Muscle layer of colon (tissue), 2 donors: ENCODE measurements at regions not wholly inside any gene's neighbourhood (a gene's known extent, or its start where the extent isn't known, plus 50 kb on each side); places are given as distances from the start of the nearest gene placed in this dataset.

Experiments used
- H3K27ac ChIP-seq: one replicate; pipeline ENCODE4 v1.7.0; 2013; ENCODE audit warnings: low read depth, mild to moderate bottlenecking, low read length, moderate library complexity
- H3K27me3 ChIP-seq, 2 donors: one replicate each; pipeline ENCODE4 v1.7.0; 2013; ENCODE audit warnings: low read length in 2 of 2, mild to moderate bottlenecking in 2 of 2; ENCODE audit not compliant: insufficient read depth in 2 of 2, control insufficient read depth in 1 of 2
- H3K36me3 ChIP-seq: one replicate; pipeline ENCODE4 v1.7.0; 2013; ENCODE audit warnings: mild to moderate bottlenecking, low read length; ENCODE audit not compliant: insufficient read depth
- H3K4me1 ChIP-seq: one replicate; pipeline ENCODE4 v1.7.0; 2013; ENCODE audit warnings: mild to moderate bottlenecking, low read length; ENCODE audit not compliant: insufficient read depth
- H3K4me3 ChIP-seq, 2 donors: one replicate each; pipeline ENCODE4 v1.7.0; 2013; ENCODE audit warnings: low read length in 2 of 2, low read depth in 1 of 2, mild to moderate bottlenecking in 1 of 2, moderate library complexity in 1 of 2
- H3K9ac ChIP-seq: one replicate; pipeline ENCODE4 v1.7.0; 2013; ENCODE audit warnings: low read length
- H3K9me3 ChIP-seq: one replicate; pipeline ENCODE4 v1.7.0; 2013; ENCODE audit warnings: mild to moderate bottlenecking, low read length
- donor health status: abdominal sarcoma.
- donor health status: Adenocarcinoma of cecum.

- Histone ChIP-seq H3K27ac (no peak overlapping the region), H3K9ac (no peak overlapping the region), H3K4me1 (no peaks in the 10 kb centered on the region), H3K4me3 (no peak overlapping the region), H3K36me3 (no peaks in the 10 kb centered on the region), H3K9me3 (no peaks in the 10 kb centered on the region), H3K27me3 (no peaks in the 10 kb centered on the region)
These were observed 91.5 kb upstream of the PRDM11 start for GRCh38 chr11:45054956-45055355.

DNA sequence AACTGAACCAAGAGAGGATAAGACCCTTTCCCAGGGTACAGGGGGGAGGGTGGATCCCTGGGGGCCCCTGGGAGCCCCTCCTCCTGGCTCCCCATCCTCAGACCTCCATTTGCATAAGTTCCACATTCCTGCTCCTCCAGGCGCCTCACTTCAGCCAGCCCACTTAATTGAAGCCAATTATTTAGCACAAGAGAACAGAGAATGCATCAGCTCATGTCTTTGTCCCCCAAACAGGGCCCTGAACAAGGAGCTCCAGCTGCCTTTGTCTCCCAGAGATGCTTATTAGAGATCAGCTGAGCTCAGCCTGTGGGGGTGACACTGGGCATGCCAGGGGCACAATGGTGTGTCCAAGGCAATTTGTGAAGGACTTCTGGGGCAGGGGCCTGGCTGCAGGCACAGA is 89.9 kb upstream of the PRDM11 start:
- Histone ChIP-seq H3K4me3 (no peak overlapping the region), H3K9me3 (no peaks in the 10 kb centered on the region), H3K27me3 (no peaks in the 10 kb centered on the region), H3K36me3 (no peaks in the 10 kb centered on the region), H3K4me1 (no peaks in the 10 kb centered on the region), H3K27ac (no peak overlapping the region), H3K9ac (no peak overlapping the region)

GRCh38 chr11:45057938-45058646 is 88.3 kb upstream of the PRDM11 start:
- Histone ChIP-seq H3K27ac (no peak overlapping the region), H3K4me3 (no peak overlapping the region), H3K9ac (no peak overlapping the region), H3K36me3 (no peaks in the 10 kb centered on the region), H3K9me3 (no peaks in the 10 kb centered on the region), H3K4me1 (no peaks in the 10 kb centered on the region), H3K27me3 (no peaks in the 10 kb centered on the region)

DNA sequence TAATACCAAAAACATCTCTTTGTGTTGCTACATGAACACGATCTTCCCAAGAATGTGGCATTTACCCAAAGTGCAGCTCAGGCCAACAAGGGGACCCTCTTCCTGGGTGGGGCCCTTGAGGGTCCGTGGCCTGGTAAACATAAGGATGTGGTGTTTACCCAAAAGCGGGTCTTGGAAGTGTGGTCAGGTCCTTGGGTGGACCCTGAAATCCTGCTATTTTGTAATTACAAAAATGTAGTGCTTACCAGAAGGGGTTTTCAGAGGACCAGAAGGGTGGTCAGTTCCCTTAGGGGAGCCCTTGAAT is 87.8 kb upstream of the PRDM11 start:
- Histone ChIP-seq H3K9me3 (no peaks in the 10 kb centered on the region), H3K4me1 (no peaks in the 10 kb centered on the region), H3K27ac (no peak overlapping the region), H3K36me3 (no peaks in the 10 kb centered on the region), H3K9ac (no peak overlapping the region), H3K27me3 (no peaks in the 10 kb centered on the region), H3K4me3 (no peak overlapping the region)

GRCh38 chr11:45060707-45061106 is 85.7 kb upstream of the PRDM11 start:
- H3K36me3 ChIP-seq = no peaks in the 10 kb centered on the region

GRCh38 chr11:45061641-45062040 is 84.8 kb upstream of the PRDM11 start:
- Histone ChIP-seq H3K9ac (no peak overlapping the region), H3K36me3 (no peaks in the 10 kb centered on the region), H3K27me3 (no peaks in the 10 kb centered on the region), H3K27ac (no peak overlapping the region), H3K9me3 (peaks cover 4% of the 10 kb centered on the region), H3K4me3 (no peak overlapping the region), H3K4me1 (no peaks in the 10 kb centered on the region)

More at GRCh38 chr11:45060707-45061106, 85.7 kb upstream of the PRDM11 start:
- Histone ChIP-seq H3K27me3 (no peaks in the 10 kb centered on the region), H3K27ac (no peak overlapping the region), H3K4me3 (no peak overlapping the region), H3K9ac (no peak overlapping the region), H3K9me3 (peaks cover 4% of the 10 kb centered on the region), H3K4me1 (no peaks in the 10 kb centered on the region)

GRCh38 chr11:45062115-45062514 is 84.3 kb upstream of the PRDM11 start:
- Histone ChIP-seq H3K9ac (no peak overlapping the region), H3K27ac (no peak overlapping the region), H3K4me1 (no peaks in the 10 kb centered on the region), H3K4me3 (no peak overlapping the region), H3K9me3 (peaks cover 4% of the 10 kb centered on the region), H3K27me3 (no peaks in the 10 kb centered on the region), H3K36me3 (no peaks in the 10 kb centered on the region)

DNA sequence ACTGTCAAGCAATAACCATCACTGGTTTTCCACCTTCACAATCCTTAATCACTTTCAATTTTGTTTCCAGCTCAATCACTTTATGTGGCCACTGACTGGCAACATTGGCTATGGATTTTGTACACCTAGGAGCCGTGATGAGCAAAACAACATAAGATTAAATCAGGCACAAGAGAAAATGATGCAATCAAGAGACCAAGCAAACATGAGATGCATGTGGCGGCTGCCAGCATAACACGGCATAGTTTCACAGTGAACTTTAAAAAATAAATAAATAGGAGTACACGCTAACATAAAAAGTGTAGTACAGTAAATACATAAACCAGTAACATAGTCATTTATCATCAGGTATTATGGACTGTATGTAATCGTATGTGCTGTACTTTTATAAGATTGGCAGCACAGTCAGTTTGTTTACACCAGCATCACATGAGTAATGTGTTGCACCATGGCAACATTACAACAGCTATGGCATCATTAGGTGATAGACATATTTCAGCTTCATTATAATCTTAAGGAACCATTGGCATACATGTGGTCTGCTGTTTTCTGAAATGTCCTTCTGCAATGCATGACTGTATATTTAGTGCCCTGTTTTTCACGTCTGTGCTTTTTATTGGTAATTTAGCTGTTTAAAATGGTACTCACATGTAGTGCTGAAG is 83.3 kb upstream of the PRDM11 start:
- Histone ChIP-seq H3K27ac (no peak overlapping the region), H3K27me3 (no peaks in the 10 kb centered on the region)

GRCh38 chr11:45063669-45064068 is 82.8 kb upstream of the PRDM11 start:
- no peak overlapping the region for H3K4me3 ChIP-seq
- H3K4me1 ChIP-seq = no peaks in the 10 kb centered on the region
- H3K27ac ChIP-seq = no peak overlapping the region
- H3K36me3 ChIP-seq = no peaks in the 10 kb centered on the region
- no peaks in the 10 kb centered on the region for H3K27me3 ChIP-seq
- no peak overlapping the region for H3K9ac ChIP-seq
- H3K9me3 ChIP-seq = peaks cover 4% of the 10 kb centered on the region

More for the DNA sequence above, 83.3 kb upstream of the PRDM11 start:
- no peak overlapping the region for H3K9ac ChIP-seq
- H3K36me3 ChIP-seq = no peaks in the 10 kb centered on the region
- peaks cover 4% of the 10 kb centered on the region for H3K9me3 ChIP-seq
- no peaks in the 10 kb centered on the region for H3K4me1 ChIP-seq
- H3K4me3 ChIP-seq = no peak overlapping the region

GRCh38 chr11:45067966-45068365 is 78.5 kb upstream of the PRDM11 start:
- H3K4me3 ChIP-seq = no peak overlapping the region
- no peak overlapping the region for H3K9ac ChIP-seq
- H3K9me3 ChIP-seq = peaks cover 4% of the 10 kb centered on the region
- no peaks in the 10 kb centered on the region for H3K36me3 ChIP-seq
- H3K4me1 ChIP-seq = no peaks in the 10 kb centered on the region
- H3K27ac ChIP-seq = no peak overlapping the region
- no peaks in the 10 kb centered on the region for H3K27me3 ChIP-seq

DNA sequence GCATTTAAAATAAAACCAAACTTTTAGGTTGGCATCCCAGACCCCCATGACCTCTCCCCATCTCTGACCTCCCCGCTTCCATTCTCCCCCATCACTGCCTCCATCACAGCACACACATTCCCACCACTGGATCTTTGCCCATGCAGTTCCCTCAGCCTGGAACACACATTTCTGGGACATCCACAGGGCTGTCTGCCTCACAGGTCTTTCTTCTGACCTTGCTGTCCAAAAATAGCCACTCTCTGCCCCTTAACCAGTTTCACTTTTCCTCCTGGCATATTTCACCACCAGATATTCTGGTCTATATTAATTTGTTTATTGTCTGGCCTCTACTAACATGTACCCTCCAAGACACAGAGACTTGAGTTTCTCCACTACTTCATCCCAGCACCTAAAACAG is 75.2 kb upstream of the PRDM11 start:
- no peak overlapping the region for H3K4me3 ChIP-seq
- H3K4me1 ChIP-seq = no peaks in the 10 kb centered on the region
- H3K9me3 ChIP-seq = no peaks in the 10 kb centered on the region
- H3K9ac ChIP-seq = no peak overlapping the region
- no peaks in the 10 kb centered on the region for H3K36me3 ChIP-seq
- no peaks in the 10 kb centered on the region for H3K27me3 ChIP-seq
- H3K27ac ChIP-seq = no peak overlapping the region

DNA sequence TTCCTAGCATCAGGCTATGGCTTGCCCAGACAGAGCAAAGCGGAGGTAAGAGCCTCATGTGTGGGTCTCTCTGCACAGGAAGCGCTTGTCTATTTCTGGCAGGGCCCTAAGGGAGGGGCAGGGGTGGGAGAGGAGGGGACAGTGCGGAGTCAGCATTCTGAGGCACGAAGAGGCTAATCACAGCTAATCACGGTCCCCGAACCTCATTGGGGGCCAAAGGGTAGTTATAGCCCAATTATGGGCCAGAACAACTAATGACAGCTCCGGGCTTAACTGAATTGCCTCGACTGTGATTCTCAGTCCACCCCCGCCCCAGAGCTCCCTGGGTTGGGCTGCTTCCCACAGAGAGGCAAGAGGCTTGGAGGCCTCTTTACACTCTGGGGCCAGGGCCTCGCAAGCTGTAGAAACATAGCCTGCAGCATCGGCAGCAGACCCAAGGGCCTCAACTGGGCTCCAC is 72.7 kb upstream of the PRDM11 start:
- Histone ChIP-seq H3K9ac (no peak overlapping the region), H3K27ac (no peak overlapping the region), H3K4me3 (no peak overlapping the region), H3K4me1 (peaks cover 8% of the 10 kb centered on the region), H3K36me3 (no peaks in the 10 kb centered on the region), H3K9me3 (no peaks in the 10 kb centered on the region), H3K27me3 (no peaks in the 10 kb centered on the region)
